Endothelial cell of umbilical vein (primary cell): ENCODE measurements at regions not wholly inside any gene's neighbourhood (a gene's known extent, or its start where the extent isn't known, plus 50 kb on each side); places are given as distances from the start of the nearest gene placed in this dataset.

Source experiments
- BruUV-seq: library from RNA; stranded (reverse); fragments of 400-500 nt; replicated peaks from 2 replicates; lab custom pipeline; 2021; lab: Mats Ljungman, UMichigan
- CTCF ChIA-PET: fragments of 300-600, 350-600 bp; sonication (Branson Sonifier 250); formaldehyde crosslinking; loops from one replicate; lab custom pipeline; 2021; ENCODE audit warnings: antibody characterized with exemption, inconsistent platforms; lab: Charles Lee
- POLR2A ChIA-PET: fragments of 300-600, 350-600 bp; sonication (Branson Sonifier 250); formaldehyde crosslinking; loops from one replicate; lab custom pipeline; 2021; ENCODE audit warnings: antibody characterized with exemption, inconsistent platforms; lab: Charles Lee
- DNase-seq: peaks from one replicate; pipeline ENCODE4 v3.0.0-alpha.2; 2011; ENCODE audit warnings: low read depth, low spot score
- FAIRE-seq: peaks from 2 replicates; lab custom pipeline; 2011; peaks lifted over from hg19 to GRCh38; lab: Jason Lieb, UNC
- H2AFZ ChIP-seq: 2 replicates; pipeline ENCODE4 v1.6.0; 2012; ENCODE audit warnings: low read depth, low read length, control low read depth, inconsistent platforms
- H3K27ac ChIP-seq: 2 replicates; pipeline ENCODE4 v1.5.1; 2011; ENCODE audit warnings: low read depth, mild to moderate bottlenecking, control low read depth, low read length, moderate library complexity; ENCODE audit not compliant: insufficient read depth
- H3K27me3 ChIP-seq, 2 experiments: 2 replicates each; pipeline versions ENCODE4 v1.6.0 to v1.6.1; 2011; ENCODE audit warnings: low read length in 2 of 2, mixed read lengths in 1 of 2; ENCODE audit not compliant: control insufficient read depth in 2 of 2, insufficient read depth in 2 of 2
- H3K36me3 ChIP-seq, 2 experiments: 2 replicates in 1 of 2; 3 replicates in 1 of 2; pipeline ENCODE4 v1.5.1; 2011; ENCODE audit warnings: low read length in 2 of 2, mild to moderate bottlenecking in 1 of 2, moderate library complexity in 1 of 2; ENCODE audit not compliant: control insufficient read depth in 2 of 2, insufficient read depth in 2 of 2; ENCODE audit errors: extremely low read depth in 1 of 2
- H3K4me1 ChIP-seq: 3 replicates; pipeline ENCODE4 v1.5.1; 2011; ENCODE audit warnings: mild to moderate bottlenecking, low read length; ENCODE audit not compliant: control insufficient read depth, insufficient read depth; ENCODE audit errors: extremely low read depth
- H3K4me2 ChIP-seq: 2 replicates; pipeline ENCODE4 v1.6.1; 2011; ENCODE audit warnings: low read length, control low read depth, mixed read lengths; ENCODE audit not compliant: insufficient read depth
- H3K4me3 ChIP-seq, 3 experiments: fragments of 200-600 bp in 1 of 3; sonication (generic), shearing (Covaris generic) in 1 of 3; replicated peaks in 1 of 3; 2 replicates each; pipeline ENCODE4 v1.5.1; 2011 to 2016; ENCODE audit warnings: control low read depth in 3 of 3, low read length in 3 of 3, mild to moderate bottlenecking in 2 of 3, inconsistent platforms in 1 of 3, low read depth in 1 of 3, moderate library complexity in 1 of 3; ENCODE audit not compliant: insufficient read depth in 1 of 3
- H3K79me2 ChIP-seq: 2 replicates; pipeline ENCODE4 v1.6.0; 2012; ENCODE audit warnings: low read length, inconsistent platforms; ENCODE audit not compliant: control insufficient read depth, insufficient read depth
- H3K9ac ChIP-seq: replicated peaks from 2 replicates; pipeline ENCODE3; 2011; ENCODE audit warnings: low read length, control low read depth; ENCODE audit not compliant: insufficient read depth; ENCODE audit errors: extremely low read depth
- H3K9me1 ChIP-seq: replicated peaks from 3 replicates; pipeline ENCODE4 v1.6.0; 2011; ENCODE audit warnings: mild to moderate bottlenecking, low read length; ENCODE audit not compliant: control insufficient read depth, insufficient read depth; ENCODE audit errors: extremely low read depth
- H3K9me3 ChIP-seq: replicated peaks from 2 replicates; pipeline ENCODE4 v1.5.1; 2012; ENCODE audit warnings: low read length, inconsistent platforms; ENCODE audit not compliant: control insufficient read depth, insufficient read depth
- H4K20me1 ChIP-seq: replicated peaks from 2 replicates; pipeline ENCODE3; 2011; ENCODE audit warnings: mild to moderate bottlenecking, low read length; ENCODE audit not compliant: control insufficient read depth, insufficient read depth; ENCODE audit errors: extremely low read depth
- EZH2 ChIP-seq: IDR thresholded peaks from 2 replicates; pipeline ENCODE4 v1.6.1; 2012; ENCODE audit warnings: borderline replicate concordance, low read depth, mild to moderate bottlenecking, moderate library complexity, low read length, inconsistent platforms; ENCODE audit not compliant: severe bottlenecking
- FOS ChIP-seq: IDR thresholded peaks from 2 replicates; pipeline ENCODE4 v1.6.1; 2011; ENCODE audit warnings: mild to moderate bottlenecking, low read length, moderate library complexity, borderline replicate concordance; ENCODE audit not compliant: insufficient read depth
- GATA2 ChIP-seq: IDR thresholded peaks from 2 replicates; pipeline ENCODE4 v1.7.0; 2011; ENCODE audit warnings: low read depth, mild to moderate bottlenecking, moderate library complexity, mixed read lengths, low read length; ENCODE audit not compliant: insufficient read length, insufficient read depth
- JUN ChIP-seq: IDR thresholded peaks from 2 replicates; pipeline ENCODE4 v1.6.1; 2011; ENCODE audit warnings: borderline replicate concordance, low read depth; ENCODE audit not compliant: insufficient read length, insufficient read depth
- MYC ChIP-seq: IDR thresholded peaks from one replicate; pipeline ENCODE4 v1.6.1; 2011; ENCODE audit warnings: mild to moderate bottlenecking, low read depth, low read length
- POLR2A ChIP-seq: IDR thresholded peaks from 2 replicates; pipeline ENCODE4 v1.6.1; 2012; ENCODE audit warnings: low read depth, mild to moderate bottlenecking, control low read depth, low read length
- POLR2AphosphoS5 ChIP-seq: IDR thresholded peaks from 2 replicates; pipeline ENCODE4 v1.6.1; 2012; ENCODE audit warnings: low read depth, mild to moderate bottlenecking, control low read depth, low read length, moderate library complexity; ENCODE audit not compliant: insufficient read depth
- dilution Hi-C: fragments of 300-500 bp; cut with MboI; formaldehyde crosslinking; loops from one replicate; pipeline ENCODE4 v1.15.0; 2019; ENCODE audit warnings: low sequenced_read_pairs; ENCODE audit not compliant: extremely low pct_ligation_motif_present
- intact Hi-C: fragments of 100-400 bp; cut with micrococcal nuclease; formaldehyde crosslinking; loops from one replicate; pipeline ENCODE4 v1.10.0; 2022
- TF ChIP-seq, protein P1 (sequence below), 2 donors: IDR thresholded peaks; 1 replicate in 1 of 2; 2 replicates in 1 of 2; pipeline ENCODE4 v1.5.1; 2011; ENCODE audit warnings: low read length in 2 of 2, mild to moderate bottlenecking in 2 of 2, moderate library complexity in 2 of 2, control low read depth in 1 of 2, inconsistent platforms in 1 of 2, low read depth in 1 of 2; ENCODE audit not compliant: insufficient read depth in 1 of 2; ENCODE audit errors: extremely low read depth in 1 of 2

DNA sequence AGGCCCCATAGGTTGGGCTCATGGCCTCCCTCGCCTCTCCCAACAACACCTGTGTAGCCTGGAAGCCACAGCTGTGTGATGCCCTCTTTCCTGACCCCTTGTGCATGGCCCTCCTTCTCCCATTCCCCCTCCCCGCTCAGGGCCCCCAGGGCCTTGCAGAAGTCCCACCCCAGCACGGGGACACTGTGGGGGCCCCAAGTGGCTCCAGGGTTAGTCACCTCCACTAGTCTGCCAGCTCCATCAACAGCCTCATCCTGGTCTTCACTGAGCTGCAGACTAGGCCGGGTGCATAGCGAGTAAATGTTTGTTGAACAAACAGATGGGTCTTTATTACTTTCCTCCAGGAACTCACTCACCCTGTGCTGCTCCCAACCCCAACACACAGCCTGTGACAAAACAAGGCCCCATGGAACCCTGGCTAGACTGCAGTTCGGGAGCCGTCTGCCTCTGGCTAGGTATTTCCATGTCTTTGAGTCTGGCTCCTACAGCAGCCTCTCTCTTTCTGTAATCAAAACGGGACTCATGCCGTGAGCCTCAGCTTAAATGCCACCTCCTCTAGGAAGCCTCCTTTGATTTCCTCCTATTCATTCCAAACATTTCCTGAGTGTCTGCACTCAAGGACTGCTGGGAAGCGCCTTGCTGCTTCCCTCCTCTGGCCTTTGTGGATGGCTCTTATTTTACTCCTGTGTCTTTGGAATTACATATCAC lies 109.9 kb upstream of the ID2 start:
- ChIA-PET POLR2A (no interaction called here), CTCF (no interaction called here)
- Histone ChIP-seq H3K36me3 (no peaks in the 10 kb centered on the region), H3K27me3 (no peaks in the 10 kb centered on the region), H3K4me3 (no peak overlapping the region), H3K4me2 (no peak overlapping the region), H2AFZ (no peak overlapping the region), H4K20me1 (no peaks in the 10 kb centered on the region), H3K79me2 (no peaks in the 10 kb centered on the region), H3K9me1 (no peaks in the 10 kb centered on the region), H3K9me3 (no peaks in the 10 kb centered on the region), H3K9ac (no peak overlapping the region), H3K4me1 (no peaks in the 10 kb centered on the region), H3K27ac (no peak overlapping the region)
- DNase-seq (no peak), FAIRE-seq (no peak)
- dilution Hi-C loops, result no loop called here
- BruUV-seq, result no TSS peak
- TF ChIP-seq POLR2A, result no peak
- TF ChIP-seq, protein P1, sequence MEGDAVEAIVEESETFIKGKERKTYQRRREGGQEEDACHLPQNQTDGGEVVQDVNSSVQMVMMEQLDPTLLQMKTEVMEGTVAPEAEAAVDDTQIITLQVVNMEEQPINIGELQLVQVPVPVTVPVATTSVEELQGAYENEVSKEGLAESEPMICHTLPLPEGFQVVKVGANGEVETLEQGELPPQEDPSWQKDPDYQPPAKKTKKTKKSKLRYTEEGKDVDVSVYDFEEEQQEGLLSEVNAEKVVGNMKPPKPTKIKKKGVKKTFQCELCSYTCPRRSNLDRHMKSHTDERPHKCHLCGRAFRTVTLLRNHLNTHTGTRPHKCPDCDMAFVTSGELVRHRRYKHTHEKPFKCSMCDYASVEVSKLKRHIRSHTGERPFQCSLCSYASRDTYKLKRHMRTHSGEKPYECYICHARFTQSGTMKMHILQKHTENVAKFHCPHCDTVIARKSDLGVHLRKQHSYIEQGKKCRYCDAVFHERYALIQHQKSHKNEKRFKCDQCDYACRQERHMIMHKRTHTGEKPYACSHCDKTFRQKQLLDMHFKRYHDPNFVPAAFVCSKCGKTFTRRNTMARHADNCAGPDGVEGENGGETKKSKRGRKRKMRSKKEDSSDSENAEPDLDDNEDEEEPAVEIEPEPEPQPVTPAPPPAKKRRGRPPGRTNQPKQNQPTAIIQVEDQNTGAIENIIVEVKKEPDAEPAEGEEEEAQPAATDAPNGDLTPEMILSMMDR (IDR thresholded peaks at IDR 0.05; ENCODE audit: extremely low read depth in 1 of 2, insufficient read depth in 1 of 2, low read depth in 1 of 2, low read length in 2 of 2), result no peak
- no peak for TF ChIP-seq EZH2
- no peak for TF ChIP-seq FOS
- no peak for TF ChIP-seq POLR2AphosphoS5
- no peak for TF ChIP-seq MYC
- TF ChIP-seq GATA2, result no peak
- TF ChIP-seq JUN, result no peak
- intact Hi-C loops, result no loop called here
